ENCODE measurements at regions not wholly inside any gene's neighbourhood (a gene's known extent, or its start where the extent isn't known, plus 50 kb on each side); places are given as distances from the start of the nearest gene placed in this dataset.

GRCh38 chr20:11445891-11446290 is 471.8 kb upstream of the BTBD3 start:
- Histone ChIP-seq H3K9me2 (replicated peaks; ENCODE audit: low read depth, low read length) (no peaks in the 10 kb centered on the region), H3K9ac (ENCODE audit: low read depth, low read length, poor library complexity, severe bottlenecking) (no peak overlapping the region), H3K4me3 (ENCODE audit: low read length, poor library complexity, severe bottlenecking) (no peak overlapping the region), H3K27me3 (ENCODE audit: insufficient read depth, low read length, poor library complexity, severe bottlenecking) (no peaks in the 10 kb centered on the region), H3K9me3 (ENCODE audit: insufficient read depth, low read depth, low read length) (no peaks in the 10 kb centered on the region), H4K20me1 (ENCODE audit: insufficient read depth, low read length, poor library complexity, severe bottlenecking) (no peaks in the 10 kb centered on the region), H3K79me2 (ENCODE audit: insufficient read depth, low read length) (no peaks in the 10 kb centered on the region), H3F3A (ENCODE audit: low read depth) (no peaks in the 10 kb centered on the region), H3K36me3 (ENCODE audit: insufficient read depth, low read length) (no peaks in the 10 kb centered on the region), H3K4me1 (ENCODE audit: insufficient read depth, low read length, poor library complexity, severe bottlenecking) (no peaks in the 10 kb centered on the region), H2AFZ (ENCODE audit: low read length) (no peak overlapping the region), H3K4me2 (ENCODE audit: low read depth, low read length, poor library complexity, severe bottlenecking) (no peak overlapping the region)
- no peak for TF ChIP-seq EZH2phosphoT487 (IDR thresholded peaks at IDR 0.05; ENCODE audit: borderline replicate concordance)
- no peak for TF ChIP-seq CTCF (conservative IDR thresholded peaks at IDR 0.05; ENCODE audit: low read length)

- Histone ChIP-seq H3K9me2 (replicated peaks; ENCODE audit: low read depth, low read length) (no peaks in the 10 kb centered on the region), H3F3A (ENCODE audit: low read depth) (no peaks in the 10 kb centered on the region), H3K4me1 (ENCODE audit: insufficient read depth, low read length, poor library complexity, severe bottlenecking) (no peaks in the 10 kb centered on the region), H3K27me3 (ENCODE audit: insufficient read depth, low read length, poor library complexity, severe bottlenecking) (no peaks in the 10 kb centered on the region), H3K4me2 (ENCODE audit: low read depth, low read length, poor library complexity, severe bottlenecking) (no peak overlapping the region), H3K36me3 (ENCODE audit: insufficient read depth, low read length) (no peaks in the 10 kb centered on the region), H2AFZ (ENCODE audit: low read length) (no peak overlapping the region), H3K79me2 (ENCODE audit: insufficient read depth, low read length) (no peaks in the 10 kb centered on the region), H3K9me3 (ENCODE audit: insufficient read depth, low read depth, low read length) (no peaks in the 10 kb centered on the region), H3K9ac (ENCODE audit: low read depth, low read length, poor library complexity, severe bottlenecking) (no peak overlapping the region), H4K20me1 (ENCODE audit: insufficient read depth, low read length, poor library complexity, severe bottlenecking) (no peaks in the 10 kb centered on the region), H3K4me3 (ENCODE audit: low read length, poor library complexity, severe bottlenecking) (no peak overlapping the region)
- TF ChIP-seq EZH2phosphoT487 (IDR thresholded peaks at IDR 0.05; ENCODE audit: borderline replicate concordance) (no peak), CTCF (conservative IDR thresholded peaks at IDR 0.05; ENCODE audit: low read length) (no peak)
These were observed 470.2 kb upstream of the BTBD3 start for GRCh38 chr20:11447371-11448100.

GRCh38 chr20:11448554-11448953 is 469.1 kb upstream of the BTBD3 start:
- no peak overlapping the region for H3K9ac ChIP-seq (ENCODE audit: low read depth, low read length, poor library complexity, severe bottlenecking)
- H3K4me1 ChIP-seq (ENCODE audit: insufficient read depth, low read length, poor library complexity, severe bottlenecking) = no peaks in the 10 kb centered on the region
- H4K20me1 ChIP-seq (ENCODE audit: insufficient read depth, low read length, poor library complexity, severe bottlenecking) = no peaks in the 10 kb centered on the region
- no peak overlapping the region for H2AFZ ChIP-seq (ENCODE audit: low read length)
- H3K27me3 ChIP-seq (ENCODE audit: insufficient read depth, low read length, poor library complexity, severe bottlenecking) = no peaks in the 10 kb centered on the region
- no peak overlapping the region for H3K4me3 ChIP-seq (ENCODE audit: low read length, poor library complexity, severe bottlenecking)
- H3K79me2 ChIP-seq (ENCODE audit: insufficient read depth, low read length) = no peaks in the 10 kb centered on the region
- no peaks in the 10 kb centered on the region for H3K9me3 ChIP-seq (ENCODE audit: insufficient read depth, low read depth, low read length)
- H3K4me2 ChIP-seq (ENCODE audit: low read depth, low read length, poor library complexity, severe bottlenecking) = no peak overlapping the region
- H3K9me2 ChIP-seq (replicated peaks; ENCODE audit: low read depth, low read length) = no peaks in the 10 kb centered on the region
- no peaks in the 10 kb centered on the region for H3F3A ChIP-seq (ENCODE audit: low read depth)
- H3K36me3 ChIP-seq (ENCODE audit: insufficient read depth, low read length) = no peaks in the 10 kb centered on the region
- TF ChIP-seq CTCF (conservative IDR thresholded peaks at IDR 0.05; ENCODE audit: low read length) (no peak), EZH2phosphoT487 (IDR thresholded peaks at IDR 0.05; ENCODE audit: borderline replicate concordance) (no peak)
